ENCODE measurements at regions not wholly inside any gene's neighbourhood (a gene's known extent, or its start where the extent isn't known, plus 50 kb on each side); places are given as distances from the start of the nearest gene placed in this dataset.

DNA sequence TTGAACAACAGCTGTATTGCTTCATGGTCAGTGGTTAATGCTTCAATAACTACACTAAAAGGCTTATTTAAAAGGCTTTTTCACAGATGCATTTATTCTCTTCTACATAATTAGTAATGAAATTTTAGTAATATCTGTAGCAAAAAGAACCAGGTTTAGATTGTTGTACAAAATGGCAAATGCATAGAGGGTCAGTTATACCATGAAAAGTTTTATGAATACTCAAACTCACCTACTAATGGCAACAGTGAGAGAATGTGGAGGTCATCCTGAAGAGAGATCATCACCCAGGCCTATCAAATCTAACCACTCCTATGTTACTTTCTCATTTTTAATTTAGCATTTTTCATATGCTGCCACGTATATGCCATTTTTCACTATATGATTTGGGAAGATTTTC lies 444.3 kb upstream of the CDH9 start:
- BruUV-seq (replicated peaks): no TSS peak
- no peak for DNase-seq (ENCODE audit: low spot score)
- Histone ChIP-seq H2AFZ (ENCODE audit: low read length) (no peak overlapping the region), H3K4me3 (ENCODE audit: low read depth, low read length, poor library complexity, severe bottlenecking) (no peak overlapping the region), H3K4me1 (ENCODE audit: insufficient read depth, low read length, poor library complexity, severe bottlenecking) (no peaks in the 10 kb centered on the region), H3K79me2 (ENCODE audit: insufficient read depth, low read depth, low read length) (no peaks in the 10 kb centered on the region), H3K4me2 (ENCODE audit: low read length) (no peak overlapping the region), H3K27ac (ENCODE audit: low read depth, low read length, poor library complexity, severe bottlenecking) (no peak overlapping the region), H3K9me3 (ENCODE audit: low read length) (peaks cover 5% of the 10 kb centered on the region; the same call in 1 of the 2 replicates), H3K36me3 (ENCODE audit: insufficient read depth, low read length) (no peaks in the 10 kb centered on the region), H3K9me2 (ENCODE audit: insufficient read depth, low read length) (no peaks in the 10 kb centered on the region), H4K20me1 (ENCODE audit: insufficient read depth, low read length) (no peaks in the 10 kb centered on the region)
- intact Hi-C loops (cut with micrococcal nuclease; ENCODE audit: unreplicated experiment): no loop called here
- ChIA-PET CTCF (ENCODE audit: unreplicated experiment) (no interaction called here), POLR2A (no interaction called here)
- TF ChIP-seq, protein P1, sequence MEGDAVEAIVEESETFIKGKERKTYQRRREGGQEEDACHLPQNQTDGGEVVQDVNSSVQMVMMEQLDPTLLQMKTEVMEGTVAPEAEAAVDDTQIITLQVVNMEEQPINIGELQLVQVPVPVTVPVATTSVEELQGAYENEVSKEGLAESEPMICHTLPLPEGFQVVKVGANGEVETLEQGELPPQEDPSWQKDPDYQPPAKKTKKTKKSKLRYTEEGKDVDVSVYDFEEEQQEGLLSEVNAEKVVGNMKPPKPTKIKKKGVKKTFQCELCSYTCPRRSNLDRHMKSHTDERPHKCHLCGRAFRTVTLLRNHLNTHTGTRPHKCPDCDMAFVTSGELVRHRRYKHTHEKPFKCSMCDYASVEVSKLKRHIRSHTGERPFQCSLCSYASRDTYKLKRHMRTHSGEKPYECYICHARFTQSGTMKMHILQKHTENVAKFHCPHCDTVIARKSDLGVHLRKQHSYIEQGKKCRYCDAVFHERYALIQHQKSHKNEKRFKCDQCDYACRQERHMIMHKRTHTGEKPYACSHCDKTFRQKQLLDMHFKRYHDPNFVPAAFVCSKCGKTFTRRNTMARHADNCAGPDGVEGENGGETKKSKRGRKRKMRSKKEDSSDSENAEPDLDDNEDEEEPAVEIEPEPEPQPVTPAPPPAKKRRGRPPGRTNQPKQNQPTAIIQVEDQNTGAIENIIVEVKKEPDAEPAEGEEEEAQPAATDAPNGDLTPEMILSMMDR (conservative IDR thresholded peaks at IDR 0.05; ENCODE audit: low read length): no peak
- TF ChIP-seq EZH2phosphoT487 (IDR thresholded peaks at IDR 0.05; ENCODE audit: borderline replicate concordance, low read depth, low read length): no peak

DNA sequence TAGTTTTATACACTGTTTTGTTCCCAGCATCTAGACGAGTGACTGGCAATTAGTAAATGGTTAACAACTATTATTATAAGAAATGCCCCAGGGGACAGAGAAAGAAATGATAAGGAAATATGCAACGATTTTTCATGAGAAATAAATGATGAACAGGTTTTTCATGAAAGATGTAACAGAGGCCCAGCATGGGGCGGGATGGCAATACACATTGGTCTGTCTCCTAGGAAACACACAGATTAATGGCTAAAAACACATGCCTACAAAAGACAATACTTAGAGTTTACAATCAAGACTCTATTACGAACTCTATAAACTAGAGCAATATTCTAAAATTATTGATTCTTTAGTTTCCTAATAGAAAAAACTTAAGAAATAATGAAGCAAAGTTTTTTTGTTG lies 441.5 kb upstream of the CDH9 start:
- intact Hi-C loops (cut with micrococcal nuclease; ENCODE audit: unreplicated experiment): no loop called here
- no peak for TF ChIP-seq EZH2phosphoT487 (IDR thresholded peaks at IDR 0.05; ENCODE audit: borderline replicate concordance, low read depth, low read length)
- TF ChIP-seq, protein P1 (conservative IDR thresholded peaks at IDR 0.05; ENCODE audit: low read length): no peak
- no peak for DNase-seq (ENCODE audit: low spot score)
- Histone ChIP-seq H3K9me2 (ENCODE audit: insufficient read depth, low read length) (no peaks in the 10 kb centered on the region), H3K4me1 (ENCODE audit: insufficient read depth, low read length, poor library complexity, severe bottlenecking) (no peaks in the 10 kb centered on the region), H2AFZ (ENCODE audit: low read length) (no peak overlapping the region), H4K20me1 (ENCODE audit: insufficient read depth, low read length) (no peaks in the 10 kb centered on the region), H3K4me3 (ENCODE audit: low read depth, low read length, poor library complexity, severe bottlenecking) (no peak overlapping the region), H3K27ac (ENCODE audit: low read depth, low read length, poor library complexity, severe bottlenecking) (no peak overlapping the region), H3K9me3 (ENCODE audit: low read length) (peaks cover 11% of the 10 kb centered on the region; the same call in 1 of the 2 replicates), H3K4me2 (ENCODE audit: low read length) (no peak overlapping the region), H3K36me3 (ENCODE audit: insufficient read depth, low read length) (no peaks in the 10 kb centered on the region), H3K79me2 (ENCODE audit: insufficient read depth, low read depth, low read length) (no peaks in the 10 kb centered on the region)
- ChIA-PET POLR2A (no interaction called here), CTCF (ENCODE audit: unreplicated experiment) (no interaction called here)
- no TSS peak for BruUV-seq (replicated peaks)

DNA sequence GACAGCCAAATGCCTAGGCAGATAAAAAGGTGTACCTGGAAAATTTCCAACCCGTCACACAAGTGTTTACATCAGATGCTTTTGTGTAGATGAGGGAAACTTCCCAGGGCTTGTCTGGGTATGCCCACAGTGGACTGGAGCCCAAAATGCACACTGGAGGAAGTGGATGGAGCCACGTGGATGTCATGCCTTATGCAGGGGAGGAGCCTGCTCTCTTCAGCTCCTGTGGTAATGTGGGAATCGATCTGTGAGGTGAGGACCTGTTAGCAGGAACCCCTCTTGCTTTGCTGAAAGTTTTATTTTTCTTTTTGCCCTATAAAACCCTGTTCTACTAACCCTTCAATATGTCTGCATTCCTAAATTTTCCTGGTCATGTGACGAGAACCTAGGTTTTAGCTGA lies 439.2 kb upstream of the CDH9 start:
- Histone ChIP-seq H3K79me2 (ENCODE audit: insufficient read depth, low read depth, low read length) (no peaks in the 10 kb centered on the region), H3K27ac (ENCODE audit: low read depth, low read length, poor library complexity, severe bottlenecking) (no peak overlapping the region), H3K4me3 (ENCODE audit: low read depth, low read length, poor library complexity, severe bottlenecking) (no peak overlapping the region), H2AFZ (ENCODE audit: low read length) (no peak overlapping the region), H4K20me1 (ENCODE audit: insufficient read depth, low read length) (no peaks in the 10 kb centered on the region), H3K9me2 (ENCODE audit: insufficient read depth, low read length) (no peaks in the 10 kb centered on the region), H3K9me3 (ENCODE audit: low read length) (peaks cover 12% of the 10 kb centered on the region; the same call in 1 of the 2 replicates), H3K4me1 (ENCODE audit: insufficient read depth, low read length, poor library complexity, severe bottlenecking) (no peaks in the 10 kb centered on the region), H3K36me3 (ENCODE audit: insufficient read depth, low read length) (no peaks in the 10 kb centered on the region), H3K4me2 (ENCODE audit: low read length) (no peak overlapping the region)
- no peak for TF ChIP-seq EZH2phosphoT487 (IDR thresholded peaks at IDR 0.05; ENCODE audit: borderline replicate concordance, low read depth, low read length)
- TF ChIP-seq, protein P1 (conservative IDR thresholded peaks at IDR 0.05; ENCODE audit: low read length): no peak
- POLR2A ChIA-PET: no interaction called here
- no TSS peak for BruUV-seq (replicated peaks)
- no peak for DNase-seq (ENCODE audit: low spot score)
- CTCF ChIA-PET (ENCODE audit: unreplicated experiment): no interaction called here
- intact Hi-C loops (cut with micrococcal nuclease; ENCODE audit: unreplicated experiment): no loop called here

Data from OCI-LY7 (cell line).